Tibial nerve (tissue), 4 donors: ENCODE measurements at regions not wholly inside any gene's neighbourhood (a gene's known extent, or its start where the extent isn't known, plus 50 kb on each side); places are given as distances from the start of the nearest gene placed in this dataset.

Source experiments
- DNase-seq, 2 donors: peaks; one replicate each; pipeline ENCODE4 v3.0.0-alpha.2; 2019; ENCODE audit warnings: low spot score in 2 of 2
- H3K27ac ChIP-seq, 4 donors: fragments of 200-600 bp; sonication (generic) in 3 of 4; one replicate each; pipeline ENCODE4 v1.5.1; 2017 to 2019; ENCODE audit warnings: mild to moderate bottlenecking in 1 of 4
- H3K27me3 ChIP-seq, 2 donors: fragments of 200-600 bp; sonication (generic) in 1 of 2; one replicate each; pipeline versions ENCODE4 v1.5.1 to v1.6.0; 2017 to 2019
- H3K36me3 ChIP-seq, 3 donors: fragments of 200-600 bp; sonication (generic); one replicate each; pipeline ENCODE4 v1.5.1; 2018 to 2019
- H3K4me1 ChIP-seq, 4 donors: fragments of 200-600 bp; sonication (generic) in 3 of 4; one replicate each; pipeline ENCODE4 v1.5.1; 2017 to 2019
- H3K4me3 ChIP-seq, 4 donors: fragments of 200-600 bp; sonication (generic) in 3 of 4; one replicate each; pipeline ENCODE4 v1.5.1; 2017 to 2019; ENCODE audit warnings: mild to moderate bottlenecking in 1 of 4, moderate library complexity in 1 of 4
- H3K9me3 ChIP-seq, 4 donors: fragments of 200-600 bp; sonication (generic) in 3 of 4; one replicate each; pipeline ENCODE4 v1.5.1; 2017 to 2019
- CTCF ChIP-seq, 5 experiments: fragments of 200-600 bp in 3 of 5; fragments of 450-650 bp in 2 of 5; sonication (generic) in 3 of 5; IDR thresholded peaks; one replicate each; pipeline ENCODE4 v1.5.1; 2016 to 2019; ENCODE audit warnings: antibody characterized with exemption in 5 of 5, mild to moderate bottlenecking in 3 of 5, moderate library complexity in 2 of 5
- EP300 ChIP-seq, 2 donors: sonication (generic); formaldehyde crosslinking; IDR thresholded peaks; one replicate each; pipeline ENCODE4 v1.6.1; 2017; ENCODE audit warnings: antibody characterized with exemption in 2 of 2, mild to moderate bottlenecking in 1 of 2
- POLR2A ChIP-seq, 2 donors: fragments of 450-650 bp; IDR thresholded peaks; one replicate each; pipeline ENCODE4 v1.6.1; 2017; ENCODE audit warnings: antibody characterized with exemption in 2 of 2, mild to moderate bottlenecking in 2 of 2, moderate library complexity in 2 of 2
- WGBS, 2 donors: methylation state at CpG; one replicate each; pipeline ENCODE4 v1.1.5; 2018; 5-methylcytosine and 5-hydroxymethylcytosine counted together

GRCh38 chr2:125564471-125564870, 1091.5 kb upstream of the GYPC start:
- DNase-seq = no peak
- TF ChIP-seq CTCF (IDR thresholded peaks at IDR 0.05) (no peak), EP300 (IDR thresholded peaks at IDR 0.05) (no peak), POLR2A (IDR thresholded peaks at IDR 0.05) (no peak)
- Histone ChIP-seq H3K36me3 (no peaks in the 10 kb centered on the region), H3K27ac (no peak overlapping the region), H3K27me3 (no peaks in the 10 kb centered on the region), H3K4me1 (no peaks in the 10 kb centered on the region), H3K4me3 (no peak overlapping the region), H3K9me3 (no peaks in the 10 kb centered on the region)
- WGBS, 2 donors = 56 to 73% methylated on average over 4 of the region's 4 CpGs

GRCh38 chr2:125566422-125566821, 1089.5 kb upstream of the GYPC start:
- no peak overlapping the region for H3K4me3 ChIP-seq
- no peaks in the 10 kb centered on the region for H3K9me3 ChIP-seq
- no peaks in the 10 kb centered on the region for H3K36me3 ChIP-seq
- WGBS, 2 donors = 60 to 71% methylated on average over 3 of the region's 3 CpGs
- H3K27me3 ChIP-seq = no peaks in the 10 kb centered on the region
- H3K27ac ChIP-seq = no peak overlapping the region
- TF ChIP-seq POLR2A (IDR thresholded peaks at IDR 0.05) = no peak
- TF ChIP-seq CTCF (IDR thresholded peaks at IDR 0.05) = no peak
- no peak for TF ChIP-seq EP300 (IDR thresholded peaks at IDR 0.05)
- H3K4me1 ChIP-seq = no peaks in the 10 kb centered on the region
- DNase-seq = no peak

- Histone ChIP-seq H3K4me3 (no peak overlapping the region), H3K27ac (no peak overlapping the region), H3K36me3 (no peaks in the 10 kb centered on the region), H3K9me3 (no peaks in the 10 kb centered on the region), H3K27me3 (no peaks in the 10 kb centered on the region), H3K4me1 (no peaks in the 10 kb centered on the region)
- 74 to 78% methylated on average over 3 of the region's 3 CpGs for WGBS, 2 donors
- TF ChIP-seq EP300 (IDR thresholded peaks at IDR 0.05) = no peak
- DNase-seq = no peak
These were observed 1088.9 kb upstream of the GYPC start for GRCh38 chr2:125567100-125567499.

- Histone ChIP-seq H3K4me1 (no peaks in the 10 kb centered on the region), H3K27ac (no peak overlapping the region), H3K4me3 (no peak overlapping the region), H3K9me3 (no peaks in the 10 kb centered on the region), H3K36me3 (no peaks in the 10 kb centered on the region), H3K27me3 (no peaks in the 10 kb centered on the region)
- DNase-seq = no peak
- TF ChIP-seq EP300 (IDR thresholded peaks at IDR 0.05) (no peak), POLR2A (IDR thresholded peaks at IDR 0.05) (no peak), CTCF (IDR thresholded peaks at IDR 0.05) (no peak)
- WGBS, 2 donors = 75 to 77% methylated on average over 2 of the region's 2 CpGs
These were observed 1083.3 kb upstream of the GYPC start for GRCh38 chr2:125572660-125573059.

- Histone ChIP-seq H3K36me3 (no peaks in the 10 kb centered on the region), H3K27me3 (no peaks in the 10 kb centered on the region), H3K9me3 (no peaks in the 10 kb centered on the region), H3K27ac (no peak overlapping the region), H3K4me1 (no peaks in the 10 kb centered on the region), H3K4me3 (no peak overlapping the region)
- DNase-seq = no peak
- TF ChIP-seq EP300 (IDR thresholded peaks at IDR 0.05) (no peak), CTCF (IDR thresholded peaks at IDR 0.05) (no peak), POLR2A (IDR thresholded peaks at IDR 0.05) (no peak)
- WGBS, 2 donors = 42 to 51% methylated on average over 2 of the region's 2 CpGs
These were observed 1082.5 kb upstream of the GYPC start for GRCh38 chr2:125573432-125573831.

- WGBS, 2 donors = 82 to 83% methylated on average over 3 of the region's 3 CpGs
- no peak overlapping the region for H3K27ac ChIP-seq
- TF ChIP-seq EP300 (IDR thresholded peaks at IDR 0.05) = no peak
- no peak for TF ChIP-seq POLR2A (IDR thresholded peaks at IDR 0.05)
- TF ChIP-seq CTCF (IDR thresholded peaks at IDR 0.05) = no peak
- H3K4me1 ChIP-seq = no peaks in the 10 kb centered on the region
- H3K9me3 ChIP-seq = no peaks in the 10 kb centered on the region
- no peak overlapping the region for H3K4me3 ChIP-seq
- no peaks in the 10 kb centered on the region for H3K27me3 ChIP-seq
- no peak for DNase-seq
- no peaks in the 10 kb centered on the region for H3K36me3 ChIP-seq
These were observed 1079.4 kb upstream of the GYPC start for GRCh38 chr2:125576558-125576957.
